B cell (primary cell): ENCODE measurements at regions not wholly inside any gene's neighbourhood (a gene's known extent, or its start where the extent isn't known, plus 50 kb on each side); places are given as distances from the start of the nearest gene placed in this dataset.

Experiments
- ATAC-seq: fragments of 200-7000 bp; cut with Tn5 transposase; one replicate; pipeline ENCODE4 v1.10.0; 2021; ENCODE audit warnings: low read depth, mild to moderate bottlenecking, moderate number of reproducible peaks, moderate library complexity
- CTCF ChIA-PET: fragments of 350-600 bp; sonication (Branson Sonifier 250); formaldehyde crosslinking; loops from one replicate; lab custom pipeline; 2021; ENCODE audit warnings: antibody characterized with exemption, inconsistent platforms; lab: Charles Lee
- POLR2A ChIA-PET: fragments of 350-600 bp; sonication (Branson Sonifier 250); formaldehyde crosslinking; loops from one replicate; lab custom pipeline; 2021; ENCODE audit warnings: antibody characterized with exemption; lab: Charles Lee
- DNase-seq: peaks from one replicate; pipeline ENCODE4 v3.0.0; 2013
- H2AFZ ChIP-seq: 2 replicates; pipeline ENCODE4 v1.6.1; 2012; ENCODE audit warnings: mild to moderate bottlenecking, low read depth, low read length; ENCODE audit not compliant: insufficient read depth, poor library complexity, severe bottlenecking
- H3K27ac ChIP-seq, 2 donors: 1 replicate in 1 of 2; 2 replicates in 1 of 2; pipeline ENCODE4 v1.5.1; 2012 to 2013; ENCODE audit warnings: low read length in 2 of 2, mild to moderate bottlenecking in 2 of 2, moderate library complexity in 1 of 2
- H3K27me3 ChIP-seq, 4 experiments: fragments of 200-600 bp in 1 of 4; sonication (generic) in 1 of 4; replicated peaks in 1 of 4; 1 replicate in 2 of 4; 2 replicates in 2 of 4; pipeline versions ENCODE4 v1.6.1 to v1.7.0; 2013 to 2016; ENCODE audit warnings: low read length in 3 of 4, mild to moderate bottlenecking in 2 of 4, mixed read lengths in 1 of 4, moderate library complexity in 1 of 4; ENCODE audit not compliant: insufficient read depth in 4 of 4, control insufficient read depth in 3 of 4; ENCODE audit errors: control extremely low read depth in 1 of 4
- H3K36me3 ChIP-seq, 2 experiments: replicated peaks in 1 of 2; 1 replicate in 1 of 2; 2 replicates in 1 of 2; pipeline versions ENCODE4 v1.6.1 to v1.7.1; 2013; ENCODE audit warnings: low read length in 1 of 2; ENCODE audit not compliant: insufficient read depth in 2 of 2, control insufficient read depth in 1 of 2; ENCODE audit errors: control extremely low read depth in 1 of 2, extremely low read depth in 1 of 2
- H3K4me1 ChIP-seq, 2 donors: fragments of 200-600 bp in 1 of 2; sonication (generic) in 1 of 2; 1 replicate in 1 of 2; 2 replicates in 1 of 2; pipeline versions ENCODE4 v1.5.1 to v1.6.1; 2013 to 2017; ENCODE audit warnings: low read length in 2 of 2; ENCODE audit not compliant: control insufficient read depth in 2 of 2, insufficient read depth in 2 of 2
- H3K4me2 ChIP-seq: replicated peaks from 2 replicates; pipeline ENCODE3; 2012; ENCODE audit warnings: mild to moderate bottlenecking, low read depth, low read length; ENCODE audit not compliant: poor library complexity, severe bottlenecking
- H3K4me3 ChIP-seq, 5 experiments: fragments of 200-600 bp in 1 of 5; sonication (generic) in 1 of 5; 1 replicate in 3 of 5; 2 replicates in 2 of 5; pipeline versions ENCODE4 v1.5.1 to v1.7.0; 2011 to 2016; ENCODE audit warnings: low read length in 4 of 5, mild to moderate bottlenecking in 4 of 5, low read depth in 2 of 5, control low read depth in 1 of 5, moderate library complexity in 1 of 5; ENCODE audit not compliant: insufficient read depth in 1 of 5; ENCODE audit errors: control extremely low read depth in 1 of 5, extremely low read depth in 1 of 5
- H3K79me2 ChIP-seq: fragments of 200-600 bp; sonication (generic); one replicate; pipeline ENCODE4 v1.6.0; 2016; ENCODE audit warnings: low read length; ENCODE audit not compliant: control insufficient read depth, insufficient read depth
- H3K9ac ChIP-seq: fragments of 200-600 bp; sonication (generic); 2 replicates; pipeline ENCODE4 v1.6.1; 2017; ENCODE audit warnings: mild to moderate bottlenecking, low read length, moderate library complexity
- H3K9me3 ChIP-seq, 3 donors: one replicate each; pipeline versions ENCODE4 v1.6.1 to v1.7.1; 2013; ENCODE audit warnings: low read length in 2 of 3; ENCODE audit not compliant: control insufficient read depth in 2 of 3, insufficient read depth in 1 of 3; ENCODE audit errors: control extremely low read depth in 1 of 3
- H4K20me1 ChIP-seq: 2 replicates; pipeline ENCODE4 v1.6.0; 2012; ENCODE audit warnings: mild to moderate bottlenecking, low read length; ENCODE audit not compliant: insufficient read depth, control insufficient read depth, poor library complexity, severe bottlenecking
- H3K27ac Mint-ChIP-seq: one replicate; pipeline ENCODE4 v1.8.0; 2021; ENCODE audit warnings: mixed read lengths
- H3K27me3 Mint-ChIP-seq: one replicate; pipeline ENCODE4 v1.8.0; 2021; ENCODE audit warnings: mixed read lengths
- H3K4me1 Mint-ChIP-seq: one replicate; pipeline ENCODE4 v1.8.0; 2021; ENCODE audit warnings: mixed read lengths
- H3K4me3 Mint-ChIP-seq: one replicate; pipeline ENCODE4 v1.8.0; 2021; ENCODE audit warnings: mixed read lengths
- H3K9me3 Mint-ChIP-seq: one replicate; pipeline ENCODE4 v1.8.0; 2022; ENCODE audit warnings: mixed read lengths; ENCODE audit not compliant: insufficient read depth
- CTCF ChIP-seq: fragments of 200-600 bp; IDR thresholded peaks from one replicate; pipeline ENCODE4 v1.8.0; 2022; ENCODE audit warnings: antibody characterized with exemption, mild to moderate bottlenecking
- EZH2 ChIP-seq: IDR thresholded peaks from 2 replicates; pipeline ENCODE4 v1.6.1; 2012; ENCODE audit warnings: borderline replicate concordance, low read depth, mild to moderate bottlenecking, moderate library complexity, low read length; ENCODE audit not compliant: insufficient read depth, poor library complexity, severe bottlenecking
- WGBS: methylation state at CpG from one replicate; pipeline ENCODE4 v1.1.5; 2013; ENCODE audit warnings: missing lambda C conversion rate; ENCODE audit not compliant: insufficient coverage; 5-methylcytosine and 5-hydroxymethylcytosine counted together
- intact Hi-C: fragments of 100-400 bp; cut with micrococcal nuclease; formaldehyde crosslinking; loops from one replicate; pipeline ENCODE4 v1.10.0; 2022

DNA sequence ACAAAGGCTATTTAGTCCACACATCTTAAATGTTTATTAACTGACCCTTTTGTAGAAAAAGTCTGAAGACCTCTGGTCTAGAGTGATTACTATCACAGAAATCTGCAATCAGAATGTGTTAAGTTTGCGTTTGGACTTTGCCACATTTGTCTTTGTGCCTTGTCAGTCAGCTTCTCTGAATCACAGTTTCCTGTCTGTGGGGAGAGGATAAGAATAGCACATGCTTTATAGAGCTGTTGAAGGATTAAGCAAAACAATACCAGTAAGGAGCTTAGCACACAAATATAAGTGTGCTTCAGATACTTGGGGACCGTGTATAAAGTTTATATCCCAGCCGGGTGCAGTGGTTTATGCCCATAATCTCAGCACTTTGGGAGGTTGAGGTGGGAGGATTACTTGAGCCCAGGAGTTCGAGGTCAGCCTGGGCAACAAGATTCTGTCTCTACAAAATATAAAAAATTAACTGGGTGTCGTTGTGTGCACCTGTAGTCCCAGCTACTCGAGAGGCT, 63.0 kb upstream of the BTG1 start:
- Histone ChIP-seq H3K27ac (peak overlapping the region; percentile 9 to 52), H3K4me1 (peaks cover 20 to 26% of the 10 kb centered on the region in 2 donors), H3K27me3 (no peaks in the 10 kb centered on the region), H3K4me2 (peak overlapping the region; percentile 73), H3K4me3 (peak overlapping the region; percentile 7 to 64 (median 13)), H3K79me2 (no peaks in the 10 kb centered on the region), H3K9ac (peak overlapping the region; percentile 60), H2AFZ (peak overlapping the region; percentile 74), H3K9me3 (peaks cover 0 to 5% (median 0%) of the 10 kb centered on the region in 3 donors), H3K36me3 (no peaks in the 10 kb centered on the region), H4K20me1 (no peaks in the 10 kb centered on the region)
- peaks cover 31% of the 10 kb centered on the region for H3K4me1 Mint-ChIP-seq
- peak overlapping the region; percentile 83 for H3K27ac Mint-ChIP-seq
- peak overlapping the region; percentile 81 for H3K4me3 Mint-ChIP-seq
- no peaks in the 10 kb centered on the region for H3K9me3 Mint-ChIP-seq
- ATAC-seq: peak; percentile 88
- 0% methylated on average over 2 of the region's 6 CpGs for WGBS
- peak; percentile 45 for DNase-seq
- ChIA-PET CTCF (interaction anchor here (0.6 to 1.9 kb wide), 4 partner anchors 47 to 402 kb away, joined by 3 to 10 read pairs (median 4); no protein-coding TSS in a partner anchor), POLR2A (interaction anchor here (0.6 to 2.1 kb wide), 6 partner anchors 35 to 237 kb away, joined by 3 to 17 read pairs (median 4); partner anchors contain the start of gene BTG1)
- intact Hi-C loops: loop anchor here (5.0 kb wide), 1 partner anchor 36 kb away; no protein-coding TSS in a partner anchor
- TF ChIP-seq CTCF (no peak), EZH2 (no peak)
- H3K27me3 Mint-ChIP-seq: no peaks in the 10 kb centered on the region

DNA sequence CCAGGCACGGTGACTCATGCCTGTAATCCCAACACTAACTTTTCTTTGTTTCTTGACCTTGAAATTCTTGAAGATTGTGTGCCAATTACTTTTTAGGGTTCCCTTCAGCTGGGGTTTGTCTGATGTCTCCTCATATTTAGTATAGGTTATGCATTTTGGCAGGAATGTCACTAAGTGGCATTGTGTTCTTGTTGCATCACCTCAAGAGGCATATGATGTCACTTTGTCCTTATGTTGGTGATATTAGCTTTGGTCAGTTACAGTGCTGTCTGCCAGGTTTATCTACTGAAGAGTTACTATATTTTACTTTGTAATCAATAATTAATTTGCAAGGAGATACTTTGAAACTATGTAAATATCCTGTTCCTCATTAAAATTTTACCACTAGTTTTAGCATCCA, 61.0 kb upstream of the BTG1 start:
- H3K4me2 ChIP-seq: no peak overlapping the region
- H3K27ac ChIP-seq: no peak overlapping the region
- WGBS: no CpG with 5 or more reads among the region's 1 CpG
- no peak for DNase-seq
- no peak overlapping the region for H3K27ac Mint-ChIP-seq
- H3K9me3 Mint-ChIP-seq: no peaks in the 10 kb centered on the region
- intact Hi-C loops: loop anchor here (5.0 kb wide), 1 partner anchor 34 kb away; no protein-coding TSS in a partner anchor
- no peaks in the 10 kb centered on the region for H4K20me1 ChIP-seq
- ChIA-PET CTCF (interaction anchor here (0.8 kb wide), 1 partner anchor 129 kb away, joined by 3 read pairs; no protein-coding TSS in a partner anchor), POLR2A (no interaction called here)
- H3K4me1 ChIP-seq: peaks cover 20 to 26% of the 10 kb centered on the region in 2 donors
- H3K79me2 ChIP-seq: no peaks in the 10 kb centered on the region
- no peak overlapping the region for H3K4me3 Mint-ChIP-seq
- TF ChIP-seq EZH2 (no peak), CTCF (no peak)
- no peak overlapping the region for H3K4me3 ChIP-seq
- no peaks in the 10 kb centered on the region for H3K27me3 Mint-ChIP-seq
- H3K27me3 ChIP-seq: no peaks in the 10 kb centered on the region
- no peak for ATAC-seq
- H3K4me1 Mint-ChIP-seq: peaks cover 29% of the 10 kb centered on the region
- H3K9me3 ChIP-seq: peaks cover 0 to 5% (median 0%) of the 10 kb centered on the region in 3 donors
- H3K9ac ChIP-seq: no peak overlapping the region
- H3K36me3 ChIP-seq: no peaks in the 10 kb centered on the region
- H2AFZ ChIP-seq: no peak overlapping the region
